ENCODE measurements at regions not wholly inside any gene's neighbourhood (a gene's known extent, or its start where the extent isn't known, plus 50 kb on each side); places are given as distances from the start of the nearest gene placed in this dataset.

DNA sequence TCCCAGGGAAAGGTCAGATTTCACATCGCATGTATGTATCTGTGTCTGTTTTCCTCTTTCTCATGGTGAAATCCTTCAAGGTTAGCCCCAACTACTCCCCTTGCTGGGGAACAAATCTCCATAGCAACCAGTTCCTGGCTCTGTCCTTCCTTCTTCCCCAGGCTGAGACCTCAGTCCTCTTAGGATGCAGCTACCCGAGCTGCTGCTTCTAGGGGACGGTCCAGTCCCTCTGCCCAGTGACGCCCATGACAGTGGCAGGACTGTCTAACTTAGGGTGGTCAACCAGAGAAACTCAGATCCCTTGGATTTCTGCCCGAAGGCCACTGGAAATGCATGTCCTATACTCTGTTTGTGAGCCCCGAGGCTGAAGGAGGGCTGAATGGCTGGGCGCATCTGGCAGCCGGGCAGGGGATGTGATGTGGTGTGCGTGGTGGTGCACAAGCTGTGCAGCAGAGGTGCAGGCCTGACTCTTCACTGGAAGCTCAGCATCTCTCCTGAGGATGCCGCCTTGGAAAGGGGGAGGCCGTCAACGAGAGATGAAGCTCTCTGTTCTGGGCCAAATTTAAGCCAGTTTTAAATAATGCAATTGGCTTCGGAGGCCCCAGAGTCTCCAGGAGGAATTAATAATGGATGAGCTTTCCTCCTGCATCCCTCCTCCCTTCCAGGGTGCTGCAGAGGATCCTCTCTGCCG is 118.7 kb upstream of the B3GAT1 start:
- DNase-seq (ENCODE audit: low spot score) = no peak

DNA sequence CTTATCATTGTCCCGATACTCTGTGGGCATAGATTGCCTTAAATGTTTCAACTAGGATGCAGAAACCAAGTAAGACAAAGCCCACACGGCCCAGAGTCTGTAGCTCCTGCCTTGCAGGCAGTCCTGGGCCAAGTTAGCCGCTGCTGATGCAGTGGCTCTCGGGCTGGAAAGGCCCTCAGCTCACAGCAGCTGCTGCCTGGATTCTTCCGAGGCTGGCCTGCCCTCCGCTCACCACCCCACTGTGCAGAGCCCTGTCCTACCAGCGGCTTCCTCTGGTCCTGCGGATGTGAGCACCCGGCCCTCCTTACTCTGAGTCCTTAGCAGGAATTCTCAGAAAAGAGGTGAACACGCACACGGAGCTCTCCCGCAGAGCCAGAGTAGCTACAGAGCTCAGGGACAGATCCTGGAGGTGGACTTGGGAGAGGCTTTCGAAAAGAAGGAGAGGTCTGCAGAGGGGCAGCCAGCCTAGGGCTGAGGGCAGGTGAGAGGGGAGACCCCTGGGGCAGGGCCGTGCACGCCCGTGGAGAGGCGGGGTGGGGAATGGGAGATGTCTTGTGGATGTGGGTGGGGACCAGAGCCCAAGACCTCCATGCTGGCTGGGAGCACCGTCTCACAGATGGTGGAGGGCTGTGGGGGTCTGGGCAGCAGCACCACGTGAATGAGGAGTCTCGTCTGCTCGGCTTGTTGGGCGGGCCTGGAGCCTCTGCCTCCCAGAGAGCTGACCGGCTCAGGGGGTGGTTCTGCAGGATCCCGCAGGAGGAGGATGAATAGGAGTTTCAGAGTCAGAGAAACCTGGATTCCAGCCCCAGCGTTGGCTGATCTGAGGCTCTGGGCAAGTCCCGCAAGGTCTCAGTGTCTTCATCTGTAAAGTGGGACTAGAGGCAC is 117.4 kb upstream of the B3GAT1 start:
- DNase-seq (ENCODE audit: low spot score) = no peak

DNA sequence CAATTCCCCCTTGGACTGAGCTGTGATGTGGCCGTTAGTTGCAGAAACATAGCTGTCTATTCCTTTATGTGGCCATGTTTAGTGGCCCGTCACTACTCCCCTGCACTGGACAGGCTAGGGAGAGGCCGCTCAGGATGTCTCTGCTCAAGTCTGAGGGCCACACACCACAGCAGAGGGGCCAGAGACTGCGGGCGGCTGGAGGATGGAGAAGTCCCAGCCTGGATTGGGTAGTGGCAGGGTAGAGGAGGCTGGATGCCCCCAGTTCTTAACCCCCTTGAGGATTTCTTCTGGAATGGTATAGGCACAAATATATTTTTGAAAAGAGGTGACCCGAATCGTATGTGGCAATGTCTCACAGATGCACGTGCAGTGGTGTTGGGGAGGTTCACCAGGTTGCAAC is 116.4 kb upstream of the B3GAT1 start:
- no peak for DNase-seq (ENCODE audit: low spot score)

DNA sequence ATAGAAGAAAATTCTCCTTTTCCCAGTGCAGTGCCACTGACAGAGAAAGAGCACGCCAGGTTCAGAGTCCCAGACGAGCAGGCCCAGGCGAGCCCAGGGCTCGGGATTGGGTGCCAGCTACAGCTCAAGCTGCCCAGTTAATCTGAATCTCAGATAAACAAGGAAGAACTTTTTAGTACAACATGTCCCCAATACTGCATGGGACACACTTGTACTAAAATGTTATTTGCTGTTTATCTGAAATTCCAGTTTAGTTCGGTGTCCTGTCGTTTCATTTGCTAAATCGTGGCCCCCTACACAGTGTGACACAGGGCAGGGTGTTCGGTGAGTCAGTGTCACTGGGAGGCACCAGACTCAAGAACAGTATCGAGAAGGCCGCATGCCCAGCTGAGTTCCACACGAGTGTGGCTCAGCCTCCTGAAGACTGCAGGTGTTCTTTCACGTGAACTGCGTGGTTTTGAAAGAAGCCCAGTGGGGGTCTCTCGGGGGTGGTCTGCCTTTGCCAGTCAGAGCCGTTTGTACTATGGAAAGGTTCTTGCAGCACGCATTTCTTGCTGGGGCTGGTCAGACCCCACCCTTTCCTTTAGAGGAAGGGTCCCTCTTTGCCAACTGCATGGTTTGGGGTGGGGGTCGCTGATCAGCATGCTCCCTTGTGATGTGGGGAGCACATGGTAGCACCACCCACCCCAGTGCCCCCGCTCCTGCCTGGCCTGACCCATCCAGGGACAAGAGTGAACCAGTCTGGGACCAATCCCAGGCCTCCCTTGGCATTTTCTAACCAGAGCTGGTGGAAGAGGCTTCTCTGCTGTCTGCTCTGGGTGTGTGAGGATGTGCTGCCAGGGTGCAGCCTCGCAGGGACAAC is 115.6 kb upstream of the B3GAT1 start:
- DNase-seq (ENCODE audit: low spot score) = no peak

DNA sequence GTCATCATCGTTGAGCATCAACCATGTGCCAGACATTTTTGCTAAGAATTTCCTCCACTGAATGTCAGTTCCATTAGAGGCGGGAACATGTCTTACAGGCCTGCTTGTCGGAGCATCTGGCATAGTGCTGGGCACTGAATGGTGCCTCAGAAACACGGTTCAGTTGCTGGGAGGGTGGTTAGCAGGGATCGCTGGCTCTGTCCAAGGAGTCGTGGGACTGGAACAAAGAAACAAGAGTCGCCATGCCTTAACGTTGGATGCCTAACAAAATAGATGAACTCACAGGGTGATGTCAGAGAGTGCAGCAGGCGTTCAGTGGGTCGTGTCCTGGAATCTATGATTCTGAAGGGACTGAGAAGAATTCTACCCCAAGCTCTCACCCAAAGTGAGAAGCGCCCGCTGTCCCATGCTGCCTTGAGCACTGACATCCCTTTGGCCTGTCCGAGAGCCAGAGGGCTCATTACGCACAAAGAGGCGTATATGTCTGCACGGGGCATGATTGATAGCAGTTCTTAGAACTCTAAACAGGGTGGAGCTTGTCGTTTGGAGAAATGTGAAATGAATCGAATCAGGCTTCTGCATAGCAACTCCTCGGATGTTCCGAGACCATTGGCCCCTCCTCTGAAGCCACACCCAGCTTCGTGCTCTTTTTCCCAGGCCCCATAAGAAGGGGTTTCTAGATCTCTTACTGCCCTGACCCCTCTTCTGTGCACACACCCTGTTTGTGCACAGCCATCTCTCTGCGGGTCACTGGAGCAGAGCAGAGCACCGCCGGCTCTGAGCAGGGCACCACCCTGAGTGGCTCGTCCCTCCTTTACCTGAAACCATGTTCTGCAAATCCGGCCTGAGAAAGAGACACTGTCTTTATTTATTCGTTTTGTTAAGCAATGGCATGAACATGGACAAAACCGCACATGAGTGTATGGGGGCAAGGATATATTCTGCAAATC is 113.1 kb upstream of the B3GAT1 start:
- no peak for DNase-seq (ENCODE audit: low spot score)

DNA sequence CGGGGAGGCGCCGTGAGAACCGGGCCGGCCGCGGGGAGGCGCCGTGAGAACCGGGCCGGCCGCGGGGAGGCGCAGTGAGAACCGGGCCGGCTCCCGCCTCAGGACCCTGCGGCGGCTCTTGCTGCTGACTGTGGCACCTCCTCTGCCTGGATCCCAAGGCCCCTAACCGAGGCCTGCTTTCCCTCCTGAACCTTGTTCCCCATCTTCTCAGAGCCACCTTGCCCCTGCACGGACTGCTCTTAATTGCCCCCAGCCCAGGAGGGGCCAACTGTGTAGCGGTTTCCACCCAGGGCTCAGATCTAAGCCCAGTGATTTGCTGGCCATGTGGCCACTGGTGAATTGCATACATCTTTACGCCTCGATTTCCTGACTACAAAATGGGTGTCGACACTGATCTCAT is 112.2 kb upstream of the B3GAT1 start:
- no peak for DNase-seq (ENCODE audit: low spot score)

DNA sequence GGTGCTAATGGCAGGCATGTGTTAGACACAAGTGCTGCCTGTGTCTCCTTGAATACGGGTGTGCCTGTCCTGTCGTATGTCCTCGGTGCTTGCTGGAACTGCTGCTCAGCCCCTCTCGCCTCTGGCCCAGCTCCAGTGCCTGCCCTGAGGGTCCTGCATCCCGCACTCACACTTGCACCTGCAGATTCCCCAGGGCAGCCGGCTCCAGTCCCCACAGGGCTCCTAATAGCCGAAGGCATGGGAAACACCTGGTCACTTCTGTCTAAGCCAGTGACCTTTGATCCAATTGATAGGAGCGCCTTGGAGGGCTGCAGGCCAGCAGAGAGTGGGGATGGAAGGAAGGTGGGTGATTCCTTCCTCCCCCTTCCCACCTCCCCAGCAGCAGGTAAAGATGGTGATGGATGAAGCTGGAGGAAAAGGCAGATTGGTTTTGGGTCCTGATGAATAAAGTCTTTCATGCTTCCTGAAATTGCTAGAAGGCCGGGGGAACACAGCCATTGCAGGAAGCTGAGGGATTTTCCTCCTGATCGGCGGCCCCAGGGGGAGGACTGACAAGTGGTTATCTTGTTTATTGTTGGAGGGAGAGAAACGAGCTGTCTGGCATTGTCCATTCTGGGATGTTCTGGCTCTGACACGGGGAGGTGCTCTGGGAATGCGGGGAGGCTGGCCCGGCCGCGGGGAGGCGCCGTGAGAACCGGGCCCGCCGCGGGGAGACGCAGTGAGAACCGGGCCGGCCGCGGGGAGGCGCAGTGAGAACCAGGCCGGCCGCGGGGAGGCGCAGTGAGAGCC is 110.9 kb upstream of the B3GAT1 start:
- no peak for DNase-seq (ENCODE audit: low spot score)

DNA sequence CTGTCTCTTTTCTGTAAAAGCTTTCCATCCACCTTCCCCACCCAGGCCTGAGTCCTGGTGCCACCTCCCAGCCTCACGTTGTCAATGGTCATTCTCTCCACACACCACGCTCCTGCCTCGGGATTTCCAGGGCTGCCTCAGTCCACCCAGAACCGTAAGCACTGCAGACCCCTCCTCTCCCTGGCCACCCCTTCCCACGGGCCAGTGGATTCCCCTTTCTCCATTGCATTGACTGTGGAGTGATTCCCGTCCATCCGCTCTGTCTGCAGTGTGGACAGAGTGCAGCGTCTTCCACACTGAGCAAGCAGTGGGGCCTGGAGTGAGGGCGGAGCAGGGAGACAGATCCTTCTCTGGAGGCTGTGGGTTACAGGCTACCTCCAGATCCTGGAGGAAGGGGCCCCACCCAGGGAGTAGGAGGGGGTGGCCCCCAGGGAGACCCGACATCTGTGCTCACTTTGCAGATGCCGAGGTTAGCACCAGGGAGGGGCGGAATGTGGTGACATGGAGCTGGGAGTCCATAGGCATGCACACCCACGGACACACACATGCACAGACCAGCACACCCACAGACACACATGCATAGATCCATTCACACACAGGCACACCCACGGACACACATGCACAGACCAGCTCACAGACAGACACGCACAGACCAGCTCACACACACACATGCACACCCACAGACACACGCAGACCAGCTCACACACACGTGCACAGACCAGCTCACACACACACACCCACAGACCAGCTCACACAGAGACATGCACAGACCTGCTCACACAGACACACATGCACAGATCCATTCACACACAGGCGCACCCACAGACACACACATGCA is 109.6 kb upstream of the B3GAT1 start:
- DNase-seq (ENCODE audit: low spot score) = no peak

DNA sequence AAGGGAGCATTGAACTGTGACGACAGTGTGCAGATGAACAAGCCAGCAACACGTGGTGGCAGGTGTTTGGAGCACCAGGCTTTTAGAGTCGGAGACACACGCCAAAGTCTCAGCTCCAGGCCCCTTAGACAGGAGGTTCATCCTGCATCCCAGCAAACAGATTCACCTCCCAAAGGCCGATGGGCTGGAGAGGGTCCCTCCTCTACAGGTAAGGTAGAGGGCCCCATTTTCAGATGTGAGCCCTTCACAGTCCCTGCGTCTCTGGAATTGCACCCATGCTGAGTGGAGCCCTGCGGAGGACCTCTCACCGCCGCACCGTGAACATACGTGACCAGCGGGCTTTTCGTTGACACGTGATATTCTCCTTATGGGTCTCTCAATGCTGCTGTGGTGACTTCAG is 109.0 kb upstream of the B3GAT1 start:
- DNase-seq (ENCODE audit: low spot score) = no peak

DNA sequence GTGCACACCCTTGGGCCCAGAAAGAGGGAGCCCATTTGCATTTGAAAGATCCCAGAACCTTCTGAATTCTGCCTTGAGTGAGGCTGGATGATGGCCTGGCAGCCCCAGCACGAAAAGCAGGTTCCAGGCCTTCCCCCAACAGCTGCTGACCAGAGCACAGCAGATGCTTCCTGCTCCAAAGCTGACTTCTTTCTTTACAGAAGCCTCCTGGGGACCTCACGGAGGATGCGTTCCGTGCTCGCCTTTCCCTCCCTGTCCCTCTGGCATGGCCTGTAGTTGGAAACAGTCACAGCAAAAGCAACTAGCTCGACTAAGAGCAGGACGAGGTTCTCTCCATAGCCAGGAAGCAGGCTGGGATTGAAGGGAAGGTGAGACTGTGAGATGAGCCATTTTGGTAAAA is 107.7 kb upstream of the B3GAT1 start:
- peak; percentile 42 for DNase-seq (ENCODE audit: low spot score)

DNA sequence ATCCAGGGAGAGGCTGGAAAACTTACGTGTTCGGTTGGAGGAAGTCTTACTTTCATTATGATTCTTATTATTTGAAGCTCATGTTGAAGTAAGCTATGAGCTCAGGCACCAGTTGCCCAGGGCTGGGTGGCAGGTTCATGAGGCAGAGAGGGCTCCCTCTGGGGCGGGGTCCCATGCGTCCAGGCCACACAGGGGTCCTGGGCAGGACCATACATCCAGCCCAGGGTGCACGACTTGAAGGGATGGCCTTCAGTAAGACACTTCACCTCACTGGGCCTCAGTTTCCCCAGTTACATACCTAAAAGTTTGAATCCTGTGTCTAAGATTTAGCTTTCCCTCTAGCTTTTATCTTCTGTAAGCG is 107.3 kb upstream of the B3GAT1 start:
- DNase-seq (ENCODE audit: low spot score) = no peak

DNA sequence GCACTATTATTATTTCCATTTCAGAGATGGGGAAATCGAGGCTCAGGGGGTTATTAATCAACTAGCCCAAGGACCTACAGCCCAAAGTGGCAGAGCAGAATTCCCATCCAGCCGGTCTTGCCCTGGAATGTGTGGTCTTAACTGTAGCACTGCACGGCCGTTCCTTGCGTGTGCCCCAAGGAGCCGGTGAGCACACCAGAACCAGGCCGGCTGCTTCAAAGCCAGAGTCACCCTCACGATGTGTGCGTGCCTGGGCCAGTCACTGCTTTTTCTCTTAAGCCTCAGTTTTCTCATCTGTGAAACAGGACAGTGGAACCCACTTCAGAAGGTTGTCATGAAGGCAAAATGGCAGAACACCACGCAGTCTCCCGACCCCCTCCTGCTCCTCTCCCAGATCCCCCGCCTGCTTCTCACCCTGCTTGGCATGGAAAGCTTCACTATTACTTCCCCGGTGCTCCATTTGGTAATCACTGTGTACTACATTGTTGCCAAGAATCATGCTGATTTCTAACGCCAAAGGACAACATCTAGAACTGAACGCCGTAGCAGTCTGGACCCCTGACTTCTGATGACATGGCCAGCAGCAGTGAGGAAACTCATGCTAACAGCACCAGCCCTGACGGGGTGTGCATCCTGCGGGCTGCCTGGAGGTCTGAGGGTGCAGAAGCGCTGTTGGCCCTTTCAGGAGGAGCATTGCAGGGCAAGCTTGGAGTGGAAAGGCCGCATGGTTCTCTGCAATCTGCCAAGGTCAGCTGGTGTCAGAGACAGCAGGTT is 106.8 kb upstream of the B3GAT1 start:
- no peak for DNase-seq (ENCODE audit: low spot score)

DNA sequence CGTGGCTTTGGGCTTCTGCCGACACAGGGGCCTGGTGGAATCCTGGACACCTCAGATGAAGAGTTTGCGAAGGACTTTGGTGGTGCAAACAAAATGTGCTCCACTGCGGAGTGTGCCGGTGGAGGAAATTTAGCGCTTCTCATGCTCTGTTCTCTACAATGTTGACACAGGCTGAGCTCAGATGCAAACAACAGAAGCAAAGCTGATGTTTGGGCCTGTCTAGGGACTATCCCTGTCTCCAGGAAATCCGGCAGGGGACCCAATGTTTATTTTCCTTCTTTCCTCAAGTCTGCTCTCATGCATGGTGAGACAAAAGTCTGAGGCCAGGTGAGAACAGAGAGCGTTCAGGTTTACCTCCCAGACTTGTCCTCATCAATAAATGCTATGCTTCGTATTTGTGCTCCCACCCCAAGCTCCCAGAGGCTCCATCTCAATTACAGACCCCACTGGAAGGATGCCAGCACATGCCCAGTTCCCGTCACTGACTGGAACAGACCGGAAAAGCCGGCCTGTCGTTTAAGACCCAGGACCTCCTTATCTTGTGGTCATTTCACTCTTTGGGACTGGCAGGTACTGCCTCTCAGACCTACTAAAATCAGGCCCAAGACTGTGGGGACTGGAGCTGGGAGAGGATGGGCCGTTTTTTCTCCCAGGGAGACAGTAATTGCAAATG is 105.7 kb upstream of the B3GAT1 start:
- DNase-seq (ENCODE audit: low spot score) = no peak

DNA sequence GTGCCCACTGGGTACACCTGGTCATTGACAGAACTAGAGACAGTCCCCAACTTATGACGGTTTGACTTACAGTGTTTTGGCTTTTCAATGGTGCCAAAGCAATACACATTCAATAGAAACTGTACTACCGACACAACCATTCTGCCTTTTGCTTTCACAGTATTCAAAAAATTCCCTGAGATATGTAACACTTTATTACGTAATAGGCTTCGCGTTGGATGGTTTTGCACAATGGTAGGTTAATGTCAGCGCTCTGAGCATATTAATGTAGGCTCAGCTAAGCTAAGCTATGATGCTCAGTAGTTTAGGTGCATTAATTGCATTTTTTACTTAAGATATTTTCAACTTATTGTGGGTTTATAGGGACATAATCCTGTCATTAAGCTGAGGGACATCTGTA is 105.1 kb upstream of the B3GAT1 start:
- DNase-seq (ENCODE audit: low spot score) = no peak

DNA sequence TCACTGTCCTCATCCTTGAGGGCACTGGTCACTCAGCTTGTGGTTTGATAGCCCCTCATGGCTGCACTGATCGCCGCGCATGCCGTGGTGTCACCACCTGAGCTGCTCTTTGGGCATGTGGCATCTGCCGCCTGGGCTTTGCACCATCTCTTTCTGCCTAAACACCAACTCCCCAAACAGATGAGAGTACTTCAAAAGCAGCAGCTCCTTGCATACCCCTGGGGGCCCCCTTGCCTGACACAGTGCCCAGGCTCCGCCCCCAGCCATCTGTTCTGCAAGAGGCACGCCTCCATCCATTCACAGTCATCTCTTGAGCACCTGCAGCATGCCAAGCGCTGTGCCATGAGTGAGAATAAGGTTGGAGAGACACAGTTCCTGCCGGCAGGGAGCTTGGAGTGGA is 104.5 kb upstream of the B3GAT1 start:
- no peak for DNase-seq (ENCODE audit: low spot score)

DNA sequence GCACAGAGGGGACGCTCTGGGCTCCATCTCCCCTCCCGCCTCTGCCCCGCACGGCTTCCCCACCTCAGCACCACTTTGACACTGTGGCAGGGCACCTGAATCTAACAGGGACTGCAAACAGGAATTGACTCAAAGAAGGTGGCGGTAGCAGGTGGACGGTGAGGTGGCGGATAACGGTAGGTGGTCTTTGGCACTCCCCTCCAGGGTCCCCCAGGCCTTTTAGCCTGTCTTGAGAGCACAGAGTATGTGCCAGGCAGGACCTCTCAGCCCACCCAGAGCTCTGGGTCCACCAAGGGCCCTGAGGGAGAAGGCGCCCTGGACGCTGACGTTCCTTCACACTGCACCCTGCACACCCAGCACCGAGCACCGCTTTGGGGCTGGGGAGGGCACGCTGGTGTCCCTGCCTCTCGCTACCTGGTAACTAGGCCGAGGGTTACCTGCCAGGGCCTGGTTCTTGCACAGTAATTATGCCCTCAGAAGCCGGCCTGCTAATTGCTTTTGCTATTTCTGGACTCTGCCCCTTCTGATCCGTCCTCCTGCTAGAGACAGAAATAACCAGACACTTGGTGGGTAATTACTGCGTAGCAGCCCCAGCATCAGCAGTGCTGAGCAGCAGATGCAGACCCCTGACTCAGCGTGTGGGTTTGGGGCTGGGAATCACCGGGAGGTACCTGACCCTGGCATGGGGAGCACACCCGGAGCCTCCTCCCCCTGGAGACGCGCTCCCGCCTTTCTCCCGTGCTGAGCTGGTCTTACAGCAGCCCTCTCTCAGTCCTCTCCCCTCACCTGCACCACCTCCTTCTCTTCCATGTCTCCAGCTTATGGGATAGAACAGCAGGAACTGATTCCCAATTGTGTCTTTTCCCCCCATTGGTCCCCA is 103.3 kb upstream of the B3GAT1 start:
- no peak for DNase-seq (ENCODE audit: low spot score)

DNA sequence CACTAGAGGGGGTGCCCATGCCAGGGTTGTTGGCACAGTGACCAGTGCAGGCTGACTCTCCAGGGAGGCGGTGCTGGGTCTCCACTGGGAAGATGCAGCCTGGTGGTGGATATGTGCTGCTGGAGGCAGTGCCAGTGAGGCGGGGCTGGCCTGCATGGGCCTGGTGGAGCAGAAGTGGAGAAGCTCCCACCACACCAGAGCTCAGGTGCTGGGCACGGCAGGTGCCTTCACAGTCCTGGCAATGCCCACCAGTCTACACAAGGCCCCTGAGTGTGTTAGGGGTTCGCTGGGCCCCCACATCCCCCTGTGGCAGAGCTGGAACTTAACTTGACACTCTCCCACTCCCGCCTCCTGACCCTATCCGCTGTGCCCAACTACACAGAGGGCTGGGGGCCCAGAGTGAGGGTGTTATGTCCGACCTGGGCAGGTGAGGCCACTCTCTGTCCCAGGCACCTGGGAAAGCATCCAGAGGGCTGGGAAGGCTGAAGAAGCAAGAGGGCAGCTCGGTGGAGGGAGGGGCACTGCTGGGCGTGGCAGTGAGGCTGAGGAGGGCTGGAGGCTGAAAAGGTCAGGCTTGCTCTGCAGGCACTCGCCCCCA is 102.4 kb upstream of the B3GAT1 start:
- DNase-seq (ENCODE audit: low spot score) = no peak

All from iPS-NIHi11 (cell line).